ENCODE measurements at regions not wholly inside any gene's neighbourhood (a gene's known extent, or its start where the extent isn't known, plus 50 kb on each side); places are given as distances from the start of the nearest gene placed in this dataset.

DNA sequence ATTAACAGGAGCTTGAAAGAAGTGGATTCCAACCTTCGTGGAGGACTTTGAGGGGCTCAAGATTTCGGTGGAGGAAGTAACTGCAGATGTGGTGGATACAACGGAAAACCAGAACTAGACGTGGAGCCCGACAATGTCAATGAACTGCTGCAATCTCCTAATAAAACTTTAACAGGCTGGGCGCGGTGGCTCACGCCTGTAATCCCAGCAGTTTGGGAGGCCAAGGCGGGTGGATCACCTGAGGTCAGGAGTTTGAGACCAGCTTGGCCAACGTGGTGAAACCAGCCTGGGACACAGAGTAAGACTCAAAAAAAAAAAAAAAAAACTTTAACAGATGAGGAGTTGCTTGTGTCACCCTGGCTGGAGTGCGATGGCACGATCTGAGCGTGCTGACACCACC is 477.8 kb upstream of the MKI67 start:
- no peak for DNase-seq (ENCODE audit: low read depth in 2 of 2)
- TF ChIP-seq, protein P1, sequence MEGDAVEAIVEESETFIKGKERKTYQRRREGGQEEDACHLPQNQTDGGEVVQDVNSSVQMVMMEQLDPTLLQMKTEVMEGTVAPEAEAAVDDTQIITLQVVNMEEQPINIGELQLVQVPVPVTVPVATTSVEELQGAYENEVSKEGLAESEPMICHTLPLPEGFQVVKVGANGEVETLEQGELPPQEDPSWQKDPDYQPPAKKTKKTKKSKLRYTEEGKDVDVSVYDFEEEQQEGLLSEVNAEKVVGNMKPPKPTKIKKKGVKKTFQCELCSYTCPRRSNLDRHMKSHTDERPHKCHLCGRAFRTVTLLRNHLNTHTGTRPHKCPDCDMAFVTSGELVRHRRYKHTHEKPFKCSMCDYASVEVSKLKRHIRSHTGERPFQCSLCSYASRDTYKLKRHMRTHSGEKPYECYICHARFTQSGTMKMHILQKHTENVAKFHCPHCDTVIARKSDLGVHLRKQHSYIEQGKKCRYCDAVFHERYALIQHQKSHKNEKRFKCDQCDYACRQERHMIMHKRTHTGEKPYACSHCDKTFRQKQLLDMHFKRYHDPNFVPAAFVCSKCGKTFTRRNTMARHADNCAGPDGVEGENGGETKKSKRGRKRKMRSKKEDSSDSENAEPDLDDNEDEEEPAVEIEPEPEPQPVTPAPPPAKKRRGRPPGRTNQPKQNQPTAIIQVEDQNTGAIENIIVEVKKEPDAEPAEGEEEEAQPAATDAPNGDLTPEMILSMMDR (IDR thresholded peaks at IDR 0.05; ENCODE audit: low read depth, low read length): no peak
- no peak overlapping the region for H3K4me3 ChIP-seq (replicated peaks in 1 of 2; ENCODE audit: low read depth in 2 of 2, low read length in 2 of 2)

DNA sequence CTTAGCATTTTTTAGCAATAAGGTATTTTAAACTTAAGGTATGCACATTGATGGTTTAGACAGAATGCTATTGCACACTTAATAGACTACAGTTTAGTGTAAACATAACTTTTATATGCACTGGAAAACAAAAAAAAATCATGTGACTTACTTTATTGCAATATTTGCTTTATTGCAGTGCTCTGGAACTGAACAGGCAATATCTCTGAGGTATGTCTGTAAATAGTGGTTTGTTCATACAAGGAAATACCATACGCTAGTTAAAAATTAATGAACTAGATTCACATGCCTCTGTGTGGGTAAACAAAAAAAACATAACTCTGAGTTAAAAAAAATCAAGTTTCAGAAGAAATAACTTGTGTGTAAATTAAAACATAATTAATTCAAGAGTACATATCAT is 479.0 kb upstream of the MKI67 start:
- TF ChIP-seq, protein P1 (IDR thresholded peaks at IDR 0.05; ENCODE audit: low read depth, low read length): no peak
- no peak overlapping the region for H3K4me3 ChIP-seq (replicated peaks in 1 of 2; ENCODE audit: low read depth in 2 of 2, low read length in 2 of 2)
- no peak for DNase-seq (ENCODE audit: low read depth in 2 of 2)

- TF ChIP-seq, protein P1 (IDR thresholded peaks at IDR 0.05; ENCODE audit: low read depth, low read length): no peak
- DNase-seq (ENCODE audit: low read depth in 2 of 2): no peak
- H3K4me3 ChIP-seq (replicated peaks in 1 of 2; ENCODE audit: low read depth in 2 of 2, low read length in 2 of 2): no peak overlapping the region
These were observed 479.8 kb upstream of the MKI67 start for GRCh38 chr10:128606055-128606454.

- no peak for DNase-seq (ENCODE audit: low read depth in 2 of 2)
- H3K4me3 ChIP-seq (replicated peaks in 1 of 2; ENCODE audit: low read depth in 2 of 2, low read length in 2 of 2): no peak overlapping the region
- TF ChIP-seq, protein P1 (IDR thresholded peaks at IDR 0.05; ENCODE audit: low read depth, low read length): no peak
These were observed 482.6 kb upstream of the MKI67 start for GRCh38 chr10:128608791-128609190.

DNA sequence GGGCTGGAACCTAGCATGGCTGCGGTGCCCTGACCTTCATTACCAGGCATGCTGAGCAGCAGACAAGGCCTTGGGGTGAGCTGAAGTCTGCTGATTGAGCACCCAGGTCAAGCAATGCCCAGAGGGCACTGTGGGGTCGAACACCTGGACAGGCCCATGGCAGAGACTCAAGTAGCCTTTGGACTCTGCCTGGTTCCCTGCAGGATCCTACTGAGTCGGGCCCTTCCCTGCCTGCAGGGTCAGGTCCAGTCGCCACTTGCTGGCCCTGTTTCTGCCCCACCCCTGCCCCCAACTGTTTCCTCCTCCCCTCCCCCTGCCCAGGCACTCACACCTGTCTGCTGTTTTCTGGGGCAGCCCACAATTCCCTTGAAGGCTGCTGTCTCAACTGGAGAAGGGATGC is 483.2 kb upstream of the MKI67 start:
- TF ChIP-seq, protein P1 (IDR thresholded peaks at IDR 0.05; ENCODE audit: low read depth, low read length): no peak
- no peak for DNase-seq (ENCODE audit: low read depth in 2 of 2)
- no peak overlapping the region for H3K4me3 ChIP-seq (replicated peaks in 1 of 2; ENCODE audit: low read depth in 2 of 2, low read length in 2 of 2)

- H3K4me3 ChIP-seq (replicated peaks in 1 of 2; ENCODE audit: low read depth in 2 of 2, low read length in 2 of 2): no peak overlapping the region
- DNase-seq (ENCODE audit: low read depth in 2 of 2): no peak
- TF ChIP-seq, protein P1 (IDR thresholded peaks at IDR 0.05; ENCODE audit: low read depth, low read length): no peak
These were observed 483.9 kb upstream of the MKI67 start for GRCh38 chr10:128610113-128610512.

GRCh38 chr10:128612195-128612594 is 486.0 kb upstream of the MKI67 start:
- TF ChIP-seq, protein P1 (IDR thresholded peaks at IDR 0.05; ENCODE audit: low read depth, low read length): no peak
- DNase-seq (ENCODE audit: low read depth in 2 of 2): no peak
- H3K4me3 ChIP-seq (replicated peaks in 1 of 2; ENCODE audit: low read depth in 2 of 2, low read length in 2 of 2): no peak overlapping the region
